Left ventricle myocardium superior (tissue), 1 donor: ENCODE measurements at regions not wholly inside any gene's neighbourhood (a gene's known extent, or its start where the extent isn't known, plus 50 kb on each side); places are given as distances from the start of the nearest gene placed in this dataset.
"Not testable (repeated sequence)": the region's sequence is repeated elsewhere in the genome, so short reads cannot be mapped to it uniquely, and the experiment has no call there.

ENCODE experiments used
- ATAC-seq: fragments of 200-7000 bp; cut with Tn5 transposase; one replicate; pipeline ENCODE4 v1.9.1; 2020; ENCODE audit warnings: mild to moderate bottlenecking, moderate library complexity
- DNase-seq: peaks from one replicate; pipeline ENCODE4 v3.0.0-alpha.2; 2020
- intact Hi-C: fragments of 100-400 bp; cut with micrococcal nuclease; formaldehyde crosslinking; loops from one replicate; pipeline ENCODE4 v1.11.0; 2022
- donor health status: DM: no; HTN: yes; CAD: no; lungs with severe emphysema.

DNA sequence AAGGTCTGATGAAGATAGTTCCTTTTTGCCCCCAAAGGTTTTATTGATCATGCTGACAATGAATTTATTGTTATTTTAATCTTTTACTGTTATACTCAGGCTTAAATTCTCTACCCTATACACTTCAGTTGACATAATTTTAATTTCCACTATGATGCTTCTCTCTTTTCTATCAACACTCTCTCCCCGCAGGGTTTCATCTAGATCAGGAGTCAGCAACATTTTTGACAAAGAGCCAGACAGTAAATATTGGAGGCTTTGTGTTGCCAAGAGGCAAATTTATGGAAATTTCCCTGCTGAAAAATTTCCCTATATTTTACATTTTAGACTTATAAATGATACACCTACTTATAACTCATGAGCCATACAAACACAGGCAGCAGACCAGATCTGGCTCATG lies 524.0 kb upstream of the ZNF337 start:
- DNase-seq, intact Hi-C loops: not testable (repeated sequence)

DNA sequence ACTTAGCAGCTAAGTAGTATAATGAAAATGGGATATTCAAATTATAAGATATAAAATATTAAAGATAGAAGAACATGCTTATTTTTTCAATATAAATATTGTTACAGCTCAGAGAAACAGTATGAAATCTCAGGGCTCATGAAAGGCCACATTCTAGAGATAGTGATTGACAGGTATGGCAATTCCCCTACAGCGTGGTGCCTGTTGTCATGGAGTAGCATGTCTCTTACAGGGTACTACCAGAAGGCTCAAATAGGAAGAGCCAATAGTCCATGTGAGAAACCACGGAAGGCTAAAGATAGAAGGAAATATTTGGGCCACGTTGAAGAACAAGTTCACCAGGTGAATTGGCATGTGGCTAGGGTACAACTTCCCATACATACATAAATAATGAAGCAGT lies 522.9 kb upstream of the ZNF337 start:
- DNase-seq, intact Hi-C loops, ATAC-seq: not testable (repeated sequence)

More for the DNA sequence above, 524.0 kb upstream of the ZNF337 start:
- not testable (repeated sequence) for ATAC-seq

DNA sequence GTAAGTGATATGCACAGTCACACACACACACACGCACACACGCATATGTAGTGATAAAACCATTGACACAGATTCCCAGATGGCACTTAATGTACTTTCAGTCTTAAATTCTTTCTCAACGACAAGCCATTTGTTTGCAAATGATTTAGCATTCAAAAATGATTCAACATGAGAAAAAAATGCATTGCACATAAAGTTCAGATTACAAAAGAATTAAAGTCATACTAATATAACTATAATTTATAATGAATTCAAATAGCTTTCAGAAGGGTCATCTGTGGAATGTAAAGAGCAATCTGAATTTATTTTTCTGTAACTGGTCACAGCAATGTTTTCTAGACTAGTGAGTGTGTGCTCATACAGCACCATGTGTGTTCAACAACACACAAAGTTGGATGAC lies 521.6 kb upstream of the ZNF337 start:
- intact Hi-C loops, result no loop called here
- ATAC-seq (no peak), DNase-seq (no peak)

DNA sequence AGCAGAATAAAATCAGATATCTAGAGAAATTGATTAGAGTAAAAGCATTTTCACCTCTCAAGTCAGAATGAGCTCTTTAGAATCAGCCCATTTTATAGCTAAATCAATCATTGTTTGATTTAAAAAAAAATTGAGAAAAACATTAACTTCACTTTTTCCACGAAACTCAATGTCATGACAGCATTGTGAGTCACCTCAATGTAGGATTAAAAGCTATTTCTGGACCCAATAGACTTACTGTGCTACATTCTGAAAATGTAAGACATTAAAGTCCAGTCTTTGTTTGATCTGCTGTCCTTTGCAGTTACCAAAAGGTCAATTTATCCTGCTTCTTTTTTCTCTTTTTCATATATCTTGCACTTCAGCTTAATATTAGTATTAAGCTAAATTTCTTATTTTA lies 519.4 kb upstream of the ZNF337 start:
- intact Hi-C loops, result no loop called here
- ATAC-seq, result no peak
- DNase-seq, result no peak

DNA sequence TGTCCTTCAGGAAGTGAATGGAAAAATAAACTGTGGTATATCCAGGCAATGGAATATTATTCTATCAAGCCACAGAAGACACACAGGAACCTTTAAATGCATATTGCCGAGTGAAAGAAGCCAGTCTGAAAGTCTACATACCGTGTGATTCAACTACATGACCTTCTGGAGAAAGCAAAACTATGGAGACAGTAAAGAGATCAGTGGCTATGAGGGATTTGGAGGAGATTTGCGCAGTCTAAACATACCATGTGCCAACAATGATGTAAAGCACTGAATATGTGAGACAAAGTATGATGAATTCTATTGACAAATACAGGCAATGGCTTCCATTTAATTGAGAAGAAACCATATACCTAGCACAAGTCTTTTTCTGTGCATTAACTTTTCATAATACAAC lies 518.3 kb upstream of the ZNF337 start:
- DNase-seq (no peak), ATAC-seq (no peak)
- intact Hi-C loops, result no loop called here

DNA sequence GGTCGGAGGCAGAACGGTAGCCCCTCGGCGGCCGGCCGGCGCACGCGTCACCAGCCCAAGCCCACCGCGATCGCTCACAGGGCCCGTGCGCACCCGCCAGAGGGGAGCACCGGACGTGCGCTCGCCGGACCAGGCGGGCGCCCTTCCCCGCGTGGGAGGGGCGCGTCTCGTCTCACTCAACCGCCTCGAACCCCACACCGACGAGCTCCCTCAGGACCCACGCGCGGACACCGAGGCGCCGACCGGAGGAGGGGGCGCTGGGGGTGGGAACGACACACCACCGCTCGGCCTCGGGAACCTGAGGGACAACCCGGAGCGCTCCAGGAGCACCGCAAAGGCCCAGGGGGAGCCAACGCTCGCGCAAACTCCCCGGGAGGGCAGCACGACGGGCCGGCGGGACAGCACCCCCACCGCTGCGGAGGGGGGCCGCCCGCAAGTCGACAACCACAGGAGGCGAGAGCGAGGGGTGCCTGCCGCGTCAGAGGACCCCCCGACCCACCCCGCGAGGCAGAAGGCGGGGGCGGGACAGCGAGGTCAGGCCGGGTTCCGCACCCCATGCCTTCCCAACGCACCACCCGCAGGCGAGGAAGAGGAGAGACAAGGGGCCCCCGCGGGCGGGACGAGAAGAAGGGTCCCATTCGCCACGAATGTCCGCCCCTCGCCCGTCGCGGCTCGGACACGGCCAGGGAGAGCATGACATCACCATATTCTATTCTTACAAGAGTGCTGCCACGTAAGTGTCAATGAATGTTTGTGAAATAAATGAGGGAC lies 512.7 kb upstream of the ZNF337 start:
- ATAC-seq, result no peak
- DNase-seq, result no peak
- intact Hi-C loops, result no loop called here

DNA sequence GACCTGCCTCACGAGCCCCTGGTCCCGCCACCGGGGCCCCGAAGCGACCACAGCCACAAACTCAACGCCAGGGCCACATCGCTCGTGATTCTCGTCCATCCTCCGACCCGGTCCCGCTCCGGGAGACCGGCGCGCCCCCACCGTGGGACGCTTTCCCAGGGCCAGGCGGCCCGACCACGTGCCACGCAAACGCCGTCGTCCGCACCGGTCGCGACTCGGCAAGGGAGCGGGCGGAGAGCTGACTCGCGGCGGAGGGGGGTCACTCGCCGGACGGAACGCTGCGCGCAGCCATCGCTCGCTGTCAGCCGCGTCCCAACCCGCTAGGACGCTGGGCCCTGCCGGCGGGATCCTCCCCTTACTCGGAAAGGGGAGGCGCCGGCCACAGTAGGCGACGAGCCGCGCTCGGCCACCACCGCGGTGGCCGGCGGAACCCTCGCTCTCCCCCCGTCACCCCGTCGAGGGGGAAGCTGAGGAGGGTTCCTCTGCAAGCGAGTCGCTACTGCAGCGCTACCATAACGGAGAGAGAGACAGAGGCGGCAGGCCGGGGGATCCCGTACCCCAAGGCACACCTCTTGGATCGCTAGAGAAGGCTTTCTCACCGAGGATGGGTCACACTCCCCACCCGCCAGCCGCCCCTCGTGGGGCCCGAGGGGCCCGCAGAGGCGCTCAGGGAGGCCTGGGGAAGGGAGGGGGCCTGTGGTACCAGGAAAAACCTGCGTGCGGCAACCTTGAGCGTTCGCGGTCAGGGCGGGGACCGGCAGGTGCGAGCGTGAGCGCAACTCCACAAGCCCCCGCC lies 511.8 kb upstream of the ZNF337 start:
- DNase-seq (no peak), ATAC-seq (no peak)
- intact Hi-C loops, result no loop called here

DNA sequence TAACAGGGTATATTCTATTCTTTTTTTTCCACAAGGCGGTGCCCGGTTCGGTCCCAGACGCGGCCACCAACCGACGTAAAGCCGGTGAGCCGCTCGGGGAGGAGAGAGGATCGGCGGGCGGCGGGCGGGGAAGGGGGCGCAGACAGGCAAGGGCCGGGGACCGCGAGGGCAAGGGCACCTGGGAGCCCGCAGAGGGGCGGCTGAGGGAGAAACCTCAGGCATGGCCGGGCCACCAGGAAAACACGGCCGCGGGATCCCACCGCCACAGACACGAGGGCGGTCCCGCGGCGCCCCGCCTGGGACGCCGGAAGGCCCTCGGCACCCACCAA lies 511.3 kb upstream of the ZNF337 start:
- ATAC-seq, DNase-seq, intact Hi-C loops: not testable (repeated sequence)

DNA sequence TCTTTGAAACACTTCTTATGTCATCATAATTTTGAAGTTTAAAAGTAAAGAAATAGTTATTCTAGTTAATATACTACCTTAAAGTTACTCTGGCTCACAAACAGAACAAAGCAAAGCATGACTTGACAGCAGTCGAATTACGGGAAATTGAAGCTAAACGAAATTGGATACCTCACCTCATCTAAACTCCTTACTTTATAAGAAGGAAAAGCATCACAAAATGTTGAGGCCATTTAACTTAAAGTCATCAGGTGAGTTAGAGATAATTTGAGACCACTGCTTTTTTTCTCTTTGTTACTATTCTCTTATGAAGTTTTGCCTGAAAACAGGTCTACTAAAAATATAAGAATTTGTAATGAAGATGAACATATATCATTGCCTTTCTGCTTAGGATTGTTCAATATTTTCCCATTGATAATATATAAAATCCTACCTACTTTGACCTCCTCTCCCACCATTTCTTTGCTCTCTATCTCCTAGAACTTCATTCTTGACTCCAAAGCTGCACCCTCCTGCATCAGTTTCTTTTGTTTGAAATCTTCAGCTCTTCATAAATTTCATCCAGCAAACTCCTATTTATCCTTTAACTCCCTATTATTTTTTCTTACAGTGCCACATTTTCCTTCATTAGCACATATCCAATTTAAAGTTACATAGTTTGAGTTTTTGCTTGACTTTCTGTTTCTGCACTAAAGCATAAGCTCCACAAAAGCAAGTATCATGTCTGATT lies 510.7 kb upstream of the ZNF337 start:
- DNase-seq (no peak), ATAC-seq (no peak)
- intact Hi-C loops, result no loop called here

DNA sequence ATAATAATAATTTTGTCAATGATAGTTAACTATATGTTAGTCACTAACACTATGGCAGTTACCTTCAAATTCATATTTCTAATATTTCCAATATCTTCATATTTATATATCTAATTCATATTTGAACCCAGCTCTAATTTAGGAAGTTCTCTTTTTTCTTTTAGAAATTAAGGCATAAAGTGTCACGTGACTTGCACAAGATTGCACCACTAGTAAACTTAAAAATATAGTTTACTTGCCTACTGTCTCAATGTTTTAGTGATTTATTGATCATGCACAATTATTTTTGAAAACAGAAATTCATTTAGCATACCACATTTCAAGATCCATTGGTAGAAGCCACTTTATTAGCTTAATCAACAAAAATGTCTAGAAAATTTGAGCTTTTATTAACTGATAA lies 508.7 kb upstream of the ZNF337 start:
- intact Hi-C loops, result no loop called here
- DNase-seq (no peak), ATAC-seq (no peak)

DNA sequence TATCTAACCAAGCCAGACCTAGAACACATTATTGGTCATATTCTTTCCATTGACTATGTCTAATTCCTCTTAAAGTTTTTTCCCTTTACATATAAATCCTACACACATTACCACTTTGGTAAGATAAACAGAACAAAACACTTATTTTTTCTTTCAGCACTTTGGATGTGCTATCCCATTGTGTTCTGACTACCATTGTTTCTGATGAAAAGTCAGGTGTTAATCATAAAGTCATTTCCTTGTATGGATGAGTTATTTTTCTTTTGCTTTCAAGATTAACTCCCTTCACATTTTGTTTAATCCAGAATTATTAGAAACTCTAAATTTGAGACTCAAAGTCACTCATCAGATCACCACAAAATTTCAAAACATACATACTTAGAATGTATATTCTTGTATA lies 504.4 kb upstream of the ZNF337 start:
- intact Hi-C loops, DNase-seq, ATAC-seq: not testable (repeated sequence)

DNA sequence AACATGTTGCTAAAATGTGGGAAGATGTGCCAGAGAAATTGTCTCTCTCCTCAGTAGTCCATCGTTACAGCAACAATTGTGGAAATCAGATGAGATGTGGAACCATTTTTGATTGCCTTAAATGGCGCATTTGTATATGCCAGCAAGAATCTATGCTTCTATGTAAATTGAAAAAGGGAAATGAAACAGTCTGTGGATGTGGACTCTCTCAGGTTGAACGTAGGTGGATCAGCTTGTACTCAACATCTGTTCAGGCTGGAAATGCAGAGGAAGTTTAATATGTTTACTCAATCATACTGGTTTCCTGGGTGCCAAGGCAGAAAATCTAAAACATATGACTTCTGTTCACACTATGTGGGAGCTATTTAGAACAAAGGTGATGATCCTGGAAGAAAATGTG lies 490.7 kb upstream of the ZNF337 start:
- intact Hi-C loops, ATAC-seq, DNase-seq: not testable (repeated sequence)

DNA sequence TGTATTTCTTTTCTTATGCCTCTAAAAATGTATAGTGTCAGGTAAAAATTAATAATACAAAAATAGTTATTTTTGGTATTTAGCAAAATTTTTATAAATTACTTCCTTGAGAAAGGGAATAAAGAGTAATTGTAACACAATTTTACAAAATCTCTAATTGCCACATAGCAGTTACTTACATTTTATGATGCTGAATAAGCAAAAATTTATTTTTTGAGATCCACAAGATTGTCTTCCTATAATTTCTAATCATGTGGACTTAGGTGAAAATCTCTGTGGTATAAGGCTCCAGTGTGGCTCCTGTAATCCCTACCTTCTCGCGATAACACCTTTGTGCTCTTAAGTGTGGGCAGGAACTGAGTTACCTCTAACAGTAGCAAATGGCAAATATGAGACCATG lies 487.1 kb upstream of the ZNF337 start:
- ATAC-seq, DNase-seq, intact Hi-C loops: not testable (repeated sequence)

DNA sequence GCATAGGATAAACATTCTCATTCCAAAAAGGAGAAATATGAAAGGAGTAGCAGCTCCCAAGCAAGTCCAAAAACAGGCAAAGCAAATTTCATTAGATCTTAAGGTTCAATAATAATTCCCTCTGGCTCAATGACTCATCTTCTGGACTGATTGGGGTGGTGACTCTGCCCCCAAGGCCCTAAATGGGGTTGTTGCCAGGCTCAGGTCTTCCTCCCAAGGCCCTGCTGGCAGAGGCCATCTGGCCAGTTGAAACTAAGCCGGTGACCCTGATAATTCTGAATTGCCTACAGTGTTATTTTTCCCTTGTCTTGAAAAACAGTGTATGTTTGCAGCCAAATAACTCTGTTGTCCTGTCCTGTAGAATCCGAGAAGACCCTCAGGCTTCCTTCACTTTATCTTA lies 484.7 kb upstream of the ZNF337 start:
- ATAC-seq, intact Hi-C loops, DNase-seq: not testable (repeated sequence)

DNA sequence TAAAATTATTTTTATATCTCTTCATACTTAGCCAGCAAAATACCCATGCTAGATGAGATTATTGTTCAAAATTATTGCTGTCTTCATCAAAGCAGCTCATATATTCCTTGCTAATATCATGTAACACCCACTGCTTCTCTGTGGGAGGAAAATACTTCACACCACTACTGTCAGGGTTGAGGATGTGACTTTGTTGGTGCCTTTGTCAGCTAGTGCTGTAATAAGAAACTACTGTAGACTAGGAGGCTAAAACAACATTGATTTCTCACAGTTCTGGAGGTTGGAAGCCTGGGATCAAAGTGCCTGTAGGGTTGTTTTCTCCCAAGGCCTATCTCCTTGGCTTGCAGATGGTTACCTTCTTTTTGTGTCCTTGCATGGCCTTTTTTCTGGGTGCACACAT lies 475.2 kb upstream of the ZNF337 start:
- intact Hi-C loops, DNase-seq, ATAC-seq: not testable (repeated sequence)

DNA sequence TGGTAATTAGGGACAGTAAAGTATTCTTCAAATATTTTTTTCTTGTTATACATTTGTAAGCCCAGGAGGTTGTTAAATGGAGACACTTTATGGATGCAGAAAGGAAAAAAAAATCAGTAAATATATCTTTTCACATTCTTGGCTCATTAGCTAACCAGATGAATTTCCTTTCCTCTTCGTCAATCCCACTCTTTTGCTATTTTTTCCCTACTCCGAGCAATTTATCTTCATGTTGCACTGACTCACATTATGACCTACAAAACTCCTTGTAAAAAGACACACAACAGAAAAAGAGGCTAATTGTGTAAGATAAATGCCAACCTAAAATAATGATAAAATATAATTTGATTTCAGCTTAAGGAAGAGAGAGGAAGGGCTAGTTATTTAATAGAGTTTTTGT lies 472.9 kb upstream of the ZNF337 start:
- no peak for ATAC-seq
- no peak for DNase-seq
- intact Hi-C loops, result no loop called here

DNA sequence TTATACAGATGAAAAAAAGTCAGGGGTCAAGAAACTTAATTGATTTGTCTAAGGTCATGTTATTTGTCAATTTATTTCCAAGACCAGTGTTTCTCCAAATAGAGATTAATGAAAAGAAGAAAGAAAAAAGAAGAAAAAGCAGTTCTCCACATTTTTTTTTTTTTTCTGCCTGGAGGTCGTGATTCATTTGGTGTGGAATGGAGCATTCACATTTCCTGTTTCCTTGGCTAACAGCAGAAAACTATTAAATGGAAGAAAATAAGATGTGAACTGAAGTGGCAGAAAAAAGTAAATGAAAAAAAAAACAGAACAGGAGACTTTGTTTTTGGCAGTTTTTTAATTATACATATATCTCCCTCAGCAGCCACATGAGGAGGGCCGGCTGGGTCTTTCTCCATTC lies 470.8 kb upstream of the ZNF337 start:
- intact Hi-C loops, result no loop called here
- DNase-seq, result no peak
- no peak for ATAC-seq

DNA sequence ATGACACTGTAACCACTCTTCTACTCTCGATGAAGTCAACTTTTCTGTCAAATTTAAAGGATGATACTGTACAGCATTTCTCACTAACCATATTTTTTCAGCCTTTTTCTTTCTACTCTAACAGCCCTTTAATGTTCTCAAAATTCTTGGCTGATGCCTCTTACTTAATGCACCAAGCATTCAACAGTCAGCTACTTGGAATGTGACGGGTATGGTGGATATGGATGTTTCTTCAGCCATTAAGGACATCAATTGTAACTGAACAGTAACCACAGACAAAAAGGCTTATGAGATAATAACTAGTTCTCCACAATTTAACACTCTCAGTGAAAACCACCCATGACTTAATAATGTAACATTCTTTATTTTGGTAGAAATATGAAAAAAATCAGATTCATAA lies 467.2 kb upstream of the ZNF337 start:
- no peak for ATAC-seq
- DNase-seq, result no peak
- intact Hi-C loops, result no loop called here

DNA sequence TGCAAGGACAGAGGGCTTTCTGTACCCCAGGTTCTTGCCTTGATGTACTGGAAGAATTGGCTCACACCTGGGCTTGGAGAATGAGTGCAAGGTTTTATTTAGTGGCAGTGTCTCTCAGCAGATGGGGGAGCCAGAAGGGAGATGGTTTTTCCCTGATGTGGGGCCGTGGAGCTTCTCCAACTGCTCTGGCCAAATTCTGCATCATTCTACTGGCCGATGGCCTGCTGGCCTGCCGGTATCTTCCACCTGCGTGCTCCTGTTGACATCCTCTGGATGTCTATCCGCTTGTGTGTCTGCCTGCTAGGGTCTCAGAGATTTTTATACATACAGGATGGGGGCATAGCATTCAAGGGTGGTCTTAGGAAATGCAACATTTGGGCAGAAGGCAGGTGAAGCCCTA lies 466.5 kb upstream of the ZNF337 start:
- DNase-seq, ATAC-seq, intact Hi-C loops: not testable (repeated sequence)

DNA sequence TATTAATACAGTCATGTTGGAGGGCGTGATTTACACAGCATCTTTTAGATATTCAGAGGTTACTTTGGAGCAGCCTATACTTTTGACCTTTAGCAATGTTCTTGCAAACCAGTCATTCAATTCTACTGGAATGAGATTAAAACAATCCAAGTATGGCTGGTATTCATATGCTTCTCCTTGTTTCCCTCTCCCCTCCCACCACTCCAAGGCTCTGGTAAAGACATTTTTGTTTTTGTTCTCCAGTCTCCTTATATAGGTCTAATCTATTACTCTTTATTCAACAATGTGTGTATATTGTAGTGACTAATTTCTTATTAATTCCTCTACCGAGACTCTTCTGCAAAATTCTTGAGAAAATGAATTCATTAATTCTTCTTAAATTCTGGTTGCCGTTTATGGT lies 465.1 kb upstream of the ZNF337 start:
- ATAC-seq, intact Hi-C loops: not testable (repeated sequence)

More for the DNA sequence above, 465.1 kb upstream of the ZNF337 start:
- DNase-seq, result not testable (repeated sequence)
